ENCODE measurements at regions not wholly inside any gene's neighbourhood (a gene's known extent, or its start where the extent isn't known, plus 50 kb on each side); places are given as distances from the start of the nearest gene placed in this dataset.
A peak's percentile ranks its signal among the peaks of the same experiment; 100 is the strongest.

DNA sequence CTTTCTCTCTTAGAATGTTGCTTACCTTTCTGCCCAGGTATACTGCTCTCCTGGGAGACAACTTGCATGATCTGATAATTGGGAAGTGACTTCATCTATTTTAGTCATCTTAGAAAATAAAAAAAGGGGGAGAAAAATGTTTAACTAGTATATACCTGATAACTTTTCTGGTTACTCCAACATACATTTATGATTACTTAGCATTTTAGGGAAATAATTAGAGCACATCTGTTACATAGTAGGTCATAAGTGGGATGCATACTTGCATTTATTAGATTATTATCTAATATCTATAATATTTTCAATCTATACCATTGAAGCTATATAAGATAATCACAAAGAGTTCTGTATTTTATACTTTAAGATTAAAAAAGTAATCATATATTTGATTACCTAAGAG, 193.9 kb upstream of the EYS start:
- no peak for FAIRE-seq

DNA sequence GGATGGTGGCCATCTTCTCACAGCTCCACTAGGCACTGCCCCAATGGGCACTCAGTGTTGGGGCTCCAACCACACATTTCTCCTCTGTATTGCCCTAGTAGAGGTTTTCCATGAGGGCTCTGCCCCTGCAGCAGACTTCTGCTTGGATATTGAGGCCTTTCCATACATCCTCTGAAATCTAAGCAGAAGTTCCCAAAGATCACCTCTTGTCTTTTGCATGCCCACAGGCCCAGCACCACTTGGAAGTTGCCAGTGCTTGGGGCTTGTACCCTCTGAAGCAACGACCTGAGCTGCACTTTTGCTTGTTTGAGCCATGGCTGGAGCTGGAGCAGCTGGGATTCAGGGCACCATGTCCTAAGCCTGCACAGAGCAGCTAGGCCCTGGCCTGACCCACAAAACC, 189.1 kb upstream of the EYS start:
- no peak for FAIRE-seq

DNA sequence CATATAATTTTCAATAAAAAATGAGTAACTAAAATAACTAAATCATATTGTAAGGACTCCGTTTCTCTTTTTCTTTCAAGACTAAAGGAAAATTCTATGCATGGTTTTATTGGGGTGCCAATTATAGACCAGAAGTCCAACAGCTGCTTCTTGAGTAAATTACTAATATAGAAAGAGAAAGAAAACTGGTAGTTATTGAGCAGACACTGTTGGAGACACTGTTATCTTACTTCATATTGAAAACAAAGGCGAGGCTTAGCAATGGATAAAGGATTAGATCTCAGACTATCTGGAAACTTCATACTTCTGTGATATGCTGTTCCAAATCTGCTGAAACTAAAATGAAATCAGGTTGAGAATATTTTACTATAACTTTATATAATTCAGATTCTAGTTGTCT, 169.6 kb upstream of the EYS start:
- no peak for FAIRE-seq

DNA sequence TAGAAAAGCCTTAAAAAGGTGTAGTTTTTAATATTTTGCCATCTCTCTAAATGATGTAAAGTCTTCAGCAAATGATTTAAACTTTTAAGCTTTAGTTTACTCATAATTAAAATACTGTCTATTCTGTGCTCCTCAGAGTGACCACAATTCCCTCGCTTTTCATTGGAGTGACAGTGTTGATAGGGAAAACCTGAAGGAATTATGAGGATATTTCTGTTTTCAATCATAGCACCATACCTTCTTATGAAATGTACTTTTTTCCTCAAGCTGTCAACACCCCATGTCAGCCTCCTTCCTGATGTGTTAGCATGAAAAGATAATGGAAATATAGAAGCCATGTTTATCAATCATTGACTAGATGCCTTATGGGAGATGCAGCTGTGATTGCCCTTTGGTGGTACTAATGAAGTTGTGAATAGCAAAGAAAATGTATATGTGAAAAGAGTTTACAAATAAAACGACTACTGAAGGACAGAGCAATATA, 145.4 kb upstream of the EYS start:
- no peak for FAIRE-seq

DNA sequence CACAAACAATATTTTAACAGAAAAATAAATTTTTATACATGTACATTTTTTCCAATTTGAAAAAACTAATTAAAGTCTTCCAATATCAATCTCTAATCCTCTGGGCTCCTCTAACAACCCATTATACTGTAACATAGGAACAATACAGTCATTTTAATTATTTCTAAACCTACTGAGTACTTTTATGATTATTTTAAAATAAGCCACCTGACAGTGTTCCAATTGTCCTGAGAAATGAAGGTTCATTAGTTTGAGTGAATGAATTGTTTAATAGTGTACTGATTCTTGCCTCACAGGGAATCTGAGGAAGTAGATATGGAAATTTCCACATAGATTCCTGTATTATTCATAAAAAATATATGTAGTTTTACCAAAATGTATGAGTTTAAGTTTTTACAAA, 123.1 kb upstream of the EYS start:
- FAIRE-seq = peak; percentile 34

DNA sequence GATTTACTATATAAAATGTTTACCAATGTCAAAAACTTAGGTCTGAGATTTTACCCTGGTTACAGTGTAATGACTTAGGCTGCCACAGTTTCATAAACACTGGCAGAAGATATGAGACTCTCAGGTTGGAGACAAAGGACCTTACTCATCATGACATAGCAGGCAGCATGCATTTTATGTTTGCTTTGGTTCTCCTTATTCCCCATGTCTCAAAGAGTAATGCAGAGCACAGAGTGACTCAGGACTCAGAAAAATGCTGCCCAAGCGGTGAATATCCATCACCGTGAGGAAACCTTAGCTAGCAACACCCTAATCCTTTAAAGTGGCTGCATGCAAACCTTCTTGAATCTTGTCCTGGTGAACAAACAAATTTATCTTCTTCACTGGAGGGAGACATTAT, 112.1 kb upstream of the EYS start:
- FAIRE-seq = no peak

DNA sequence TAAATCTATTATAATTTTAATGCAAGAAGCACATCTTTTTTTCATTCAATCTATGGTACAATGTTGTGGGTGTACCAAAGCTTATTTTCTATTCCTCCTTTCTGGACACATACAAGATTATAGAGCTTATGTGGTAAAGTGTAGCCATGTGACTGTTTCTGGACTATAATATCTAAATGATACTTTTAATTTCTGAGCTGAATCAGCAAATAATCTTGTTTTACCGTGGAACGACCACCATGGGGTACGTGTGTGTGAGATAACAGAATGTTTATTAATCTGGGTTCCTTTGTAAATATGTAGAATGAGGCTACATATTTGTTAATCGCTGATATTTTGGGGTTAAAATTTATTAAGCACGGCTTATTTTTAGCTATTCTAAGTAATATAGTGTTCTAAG, 111.5 kb upstream of the EYS start:
- FAIRE-seq = no peak

DNA sequence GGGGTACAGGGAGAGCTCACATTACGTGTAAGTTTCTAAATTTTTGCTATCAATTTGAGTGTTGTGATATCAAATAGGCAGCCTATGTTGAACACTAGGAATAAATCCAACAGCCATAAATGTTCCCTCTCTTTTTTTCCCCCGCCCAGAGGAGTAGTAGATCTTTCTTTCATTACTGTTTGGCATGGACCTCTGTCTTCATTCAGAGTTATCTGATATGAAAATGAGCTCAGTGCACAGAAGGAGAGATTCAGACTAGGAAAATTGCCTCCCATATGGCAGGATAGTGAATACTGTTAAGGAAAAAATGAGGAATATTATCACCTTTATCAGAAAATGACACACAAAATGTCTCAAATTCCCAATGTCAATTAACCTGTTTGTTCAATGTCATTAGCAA, 110.0 kb upstream of the EYS start:
- FAIRE-seq = no peak

DNA sequence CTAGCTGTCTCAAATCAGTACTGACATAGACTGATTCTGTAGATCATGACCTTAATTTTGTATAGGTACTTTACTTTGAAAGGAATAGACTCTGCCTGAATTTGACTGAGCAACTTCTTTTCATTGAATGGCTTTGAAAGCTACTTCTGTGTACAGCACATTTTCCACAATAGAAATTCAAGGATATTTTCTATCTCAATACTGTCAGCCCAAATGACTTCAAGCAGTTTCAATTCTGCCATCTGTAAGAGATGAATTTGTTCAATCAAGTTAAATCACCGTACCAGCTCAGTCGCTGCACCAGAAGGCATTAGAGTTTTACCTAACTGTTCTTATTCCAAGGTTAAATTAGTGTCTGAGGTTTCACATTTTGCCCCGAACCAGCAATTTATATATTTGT, 107.0 kb upstream of the EYS start:
- FAIRE-seq = no peak

DNA sequence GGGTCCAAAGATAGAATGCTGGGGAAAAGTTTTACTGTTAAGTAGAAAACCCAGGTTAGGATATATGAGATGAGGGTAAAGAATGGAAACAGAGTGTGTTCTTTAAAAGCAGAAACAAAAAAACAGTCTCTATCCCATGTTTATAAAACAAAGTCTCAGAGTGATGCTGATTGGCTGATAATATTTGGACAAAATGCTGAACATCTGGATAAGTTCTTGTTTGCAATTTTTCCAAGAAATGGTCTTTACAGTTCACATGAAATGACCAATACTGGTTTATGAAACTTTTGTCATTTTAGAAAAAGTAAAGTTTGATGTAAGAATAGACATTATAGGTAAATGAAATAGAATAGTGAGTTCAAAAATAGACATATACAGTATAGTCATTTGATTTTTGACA, 96.2 kb upstream of the EYS start:
- FAIRE-seq = no peak

DNA sequence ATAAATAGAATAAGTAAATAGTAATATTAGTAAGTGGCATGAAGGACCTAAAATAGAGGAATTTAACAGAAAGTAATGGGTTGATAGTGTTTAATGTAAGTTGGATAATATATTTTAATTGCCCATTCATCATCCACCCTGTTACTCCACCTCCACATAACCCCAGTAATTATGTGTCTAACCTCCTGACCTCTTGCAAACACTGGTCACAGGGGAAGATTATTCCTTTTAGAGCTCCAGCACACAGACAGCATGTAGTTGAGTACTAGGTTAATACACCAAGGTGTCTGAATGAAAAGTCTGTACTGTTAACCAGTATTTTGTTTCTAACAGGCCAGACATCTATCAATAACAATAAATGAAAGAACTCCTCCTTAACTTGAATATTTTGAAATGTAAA, 92.4 kb upstream of the EYS start:
- no peak for FAIRE-seq

DNA sequence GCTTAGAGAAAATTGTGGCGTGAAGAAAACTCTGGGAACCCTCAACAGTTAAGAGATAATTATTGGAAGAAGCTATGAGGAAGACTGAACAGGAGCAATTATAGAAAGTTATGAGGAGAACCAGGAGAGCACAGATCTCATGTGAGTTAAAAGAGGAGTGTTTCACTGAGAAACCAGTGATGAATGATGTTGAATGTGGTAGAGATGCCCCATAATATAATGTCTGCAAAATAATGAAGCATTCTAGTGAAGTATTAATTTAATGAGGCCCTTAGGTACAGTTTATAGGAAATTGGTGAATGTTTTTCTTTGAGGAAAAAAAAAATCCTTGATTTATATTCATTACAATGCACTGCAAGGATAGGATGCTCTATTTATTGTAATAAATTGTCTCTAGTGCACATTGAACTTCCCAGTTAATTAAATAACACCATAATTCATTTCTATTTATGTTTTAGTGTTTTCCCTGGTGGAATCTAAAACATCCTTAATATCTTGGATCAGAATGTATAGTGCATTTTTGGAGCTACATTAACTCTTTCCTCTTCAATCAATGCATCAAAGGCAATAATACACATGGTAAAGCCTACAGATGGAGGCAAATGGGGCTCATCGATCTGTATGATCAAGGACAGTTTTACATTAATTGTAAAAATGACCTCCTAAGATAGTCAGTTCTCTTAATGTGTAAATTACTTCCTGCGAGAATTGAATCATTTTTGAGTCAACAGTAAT, 91.4 kb upstream of the EYS start:
- no peak for FAIRE-seq

DNA sequence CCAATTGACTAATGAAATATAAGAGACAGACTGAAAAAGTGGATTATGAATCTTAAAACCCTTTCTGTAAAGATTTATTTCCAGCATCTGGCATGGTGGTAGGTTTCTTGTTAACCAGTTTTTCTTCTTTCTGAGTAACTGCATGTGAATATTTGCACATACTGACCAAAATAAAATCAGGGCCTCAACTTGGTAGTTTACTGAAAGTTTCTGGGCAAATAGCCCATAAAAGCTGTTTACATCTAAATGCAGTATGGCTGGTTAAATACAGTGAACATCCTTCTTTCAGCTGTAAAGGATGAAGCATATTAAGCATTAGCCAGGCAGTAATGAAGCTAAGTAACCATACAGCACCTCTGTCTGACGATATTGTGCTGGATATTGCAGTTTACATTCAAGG, 83.6 kb upstream of the EYS start:
- no peak for FAIRE-seq

DNA sequence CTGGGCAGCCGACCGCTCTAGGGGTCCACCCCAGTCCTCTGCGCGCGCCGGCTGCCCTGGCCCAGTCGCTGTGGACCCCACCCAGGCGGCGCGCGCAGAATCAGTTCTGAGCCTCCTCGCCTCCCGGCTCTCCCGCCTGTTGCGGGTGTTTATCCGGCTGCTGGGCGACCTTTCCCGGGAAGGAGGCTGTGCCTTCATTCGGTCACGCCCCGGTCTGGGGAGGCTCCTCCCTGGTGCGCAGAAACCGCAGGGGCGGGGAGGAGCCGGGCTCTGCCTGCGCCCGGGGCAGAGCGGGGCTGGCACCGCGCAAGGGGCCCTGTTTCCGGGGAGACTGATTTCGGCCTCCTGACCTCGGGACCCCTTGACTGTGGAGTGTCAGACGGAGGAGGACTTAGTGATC, 80.8 kb upstream of the EYS start:
- FAIRE-seq = no peak

DNA sequence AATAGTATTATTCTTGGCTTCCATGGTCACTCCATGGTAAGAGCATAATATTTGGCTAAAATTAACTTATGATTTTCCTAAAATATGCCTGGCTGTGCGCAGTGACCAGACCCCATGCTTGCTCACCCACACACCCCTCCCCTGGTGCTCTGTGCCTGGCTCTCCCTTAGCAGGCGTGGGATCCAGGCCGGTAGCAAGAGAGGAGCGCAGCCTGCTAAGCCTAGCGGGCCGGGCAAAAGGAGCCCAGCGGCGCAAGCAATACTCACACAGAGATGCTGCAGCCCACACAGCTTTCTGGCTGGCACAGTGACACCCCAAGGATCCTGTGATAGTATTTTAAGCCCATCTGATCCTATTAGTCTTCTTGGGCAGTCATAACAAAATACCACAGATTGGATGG, 79.8 kb upstream of the EYS start:
- no peak for FAIRE-seq

DNA sequence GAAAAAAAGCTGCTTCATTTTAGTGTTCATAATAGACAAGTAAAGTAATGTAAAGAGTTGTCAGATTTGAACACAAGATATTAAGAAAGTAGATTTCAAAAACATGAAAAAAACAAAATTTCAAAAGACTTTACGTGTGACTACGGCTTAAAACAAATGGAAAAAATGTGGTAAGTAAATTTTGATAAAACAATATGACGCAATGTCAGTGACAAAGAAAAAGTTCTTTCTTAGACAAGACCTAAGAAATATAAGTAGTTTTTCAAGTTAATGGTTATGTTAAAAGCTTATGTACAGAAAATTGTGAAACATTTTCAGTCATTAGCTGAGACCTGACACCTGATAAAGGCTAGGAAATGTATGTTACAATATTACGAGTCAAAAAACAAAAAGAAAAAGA, 73.7 kb upstream of the EYS start:
- no peak for FAIRE-seq

DNA sequence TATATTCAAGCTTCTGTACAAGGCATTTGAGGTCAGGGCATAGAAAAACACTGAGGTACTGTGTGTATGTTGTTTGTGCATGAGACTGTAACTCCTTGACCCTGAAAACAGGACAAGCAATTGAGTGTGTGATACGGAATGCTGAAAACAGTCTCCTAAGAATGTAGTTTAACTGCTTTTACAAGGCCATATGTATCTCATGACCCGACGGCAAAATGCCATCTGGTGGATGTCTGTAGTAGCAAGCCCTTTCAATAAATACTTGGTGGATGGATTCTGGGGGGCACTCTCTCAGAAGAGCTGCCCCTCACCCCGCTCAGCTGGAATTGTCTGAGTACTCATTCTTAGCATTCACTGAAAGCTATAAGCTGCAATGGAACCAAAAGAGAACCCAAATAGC, 69.3 kb upstream of the EYS start:
- FAIRE-seq = no peak

DNA sequence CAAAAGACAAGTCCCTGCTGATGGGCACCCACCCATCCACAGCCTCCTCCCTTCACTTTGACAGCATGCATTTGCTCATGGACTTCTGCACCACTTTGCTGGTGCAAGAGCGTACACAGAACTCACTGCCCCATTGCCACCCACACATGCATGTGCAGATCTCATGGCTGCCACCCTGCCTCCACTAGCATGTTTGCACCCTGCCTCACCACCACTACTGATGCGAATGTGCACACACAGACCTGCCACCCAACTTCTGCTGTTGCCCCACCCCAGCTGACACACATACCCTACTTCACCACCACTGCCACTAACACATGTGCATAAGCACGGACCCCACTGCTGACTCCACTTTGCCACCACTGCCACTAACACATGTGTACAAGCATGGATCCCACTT, 64.9 kb upstream of the EYS start:
- FAIRE-seq = no peak

DNA sequence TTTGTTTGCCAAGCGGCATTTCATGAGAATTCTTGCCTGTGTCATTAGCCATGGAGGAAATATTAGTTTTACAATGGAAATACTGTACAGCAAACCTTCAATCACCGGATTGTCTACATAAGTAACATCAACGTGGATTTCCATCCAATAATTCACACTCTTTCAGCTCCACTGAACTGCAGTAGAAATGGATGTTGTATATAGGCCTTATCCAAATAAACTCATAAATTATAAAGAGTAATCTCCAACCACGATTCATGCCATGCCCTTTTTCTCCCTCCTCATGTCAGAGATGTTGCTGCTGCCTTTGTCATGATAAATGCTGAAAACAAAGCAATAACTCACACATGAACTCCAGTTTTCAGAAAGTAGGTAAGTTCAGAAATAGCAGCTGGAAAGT, 54.9 kb upstream of the EYS start:
- no peak for FAIRE-seq

DNA sequence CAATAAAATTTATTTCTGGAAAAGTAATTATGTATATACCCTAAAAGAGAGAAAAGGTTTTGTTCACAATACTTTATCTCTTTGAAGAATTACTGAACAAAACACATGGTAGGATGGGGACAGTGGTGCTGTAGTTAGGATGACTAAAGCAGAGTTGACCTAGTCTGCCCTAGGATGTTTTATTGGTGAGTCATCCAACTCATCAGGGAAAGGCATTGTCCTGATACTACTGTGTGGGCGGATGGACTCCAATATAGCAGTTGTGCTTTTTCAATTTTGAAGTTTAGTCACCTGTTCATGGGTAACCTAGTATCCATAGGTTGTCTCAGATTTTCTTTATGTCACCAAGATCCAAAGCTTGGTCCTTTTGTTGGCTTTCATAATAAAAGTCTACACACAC, 53.3 kb upstream of the EYS start:
- FAIRE-seq = no peak

Measured in A204.1 (cell line).